OCI-LY1 (cell line): ENCODE measurements at regions not wholly inside any gene's neighbourhood (a gene's known extent, or its start where the extent isn't known, plus 50 kb on each side); places are given as distances from the start of the nearest gene placed in this dataset.

ENCODE experiments used
- H2AFZ ChIP-seq: fragments of 200-600 bp; sonication (generic), shearing (Covaris generic); 2 replicates; pipeline ENCODE4 v1.6.0; 2014; ENCODE audit warnings: antibody characterized with exemption, mild to moderate bottlenecking, low read length
- H3F3A ChIP-seq: fragments of 200-600 bp; sonication (generic), shearing (Covaris generic); 2 replicates; pipeline ENCODE4 v1.6.0; 2014; ENCODE audit warnings: mild to moderate bottlenecking, antibody characterized with exemption, low read length, moderate library complexity; ENCODE audit not compliant: insufficient read depth
- H3K27ac ChIP-seq: fragments of 200-600 bp; sonication (generic); 2 replicates; pipeline ENCODE4 v1.5.1; 2014; ENCODE audit warnings: low read length, mixed run types, mild to moderate bottlenecking, low read depth; ENCODE audit not compliant: poor library complexity, severe bottlenecking
- H3K27me3 ChIP-seq: fragments of 200-600 bp; sonication (generic); 2 replicates; pipeline ENCODE4 v1.6.0; 2014; ENCODE audit warnings: antibody characterized with exemption, mild to moderate bottlenecking, low read length, moderate library complexity; ENCODE audit not compliant: insufficient read depth
- H3K36me3 ChIP-seq: fragments of 200-600 bp; sonication (generic); 2 replicates; pipeline ENCODE4 v1.6.1; 2014; ENCODE audit warnings: mild to moderate bottlenecking, antibody characterized with exemption, low read length, moderate library complexity, mixed read lengths; ENCODE audit not compliant: insufficient read depth
- H3K4me1 ChIP-seq: fragments of 200-600 bp; sonication (generic); 2 replicates; pipeline ENCODE4 v1.5.1; 2014; ENCODE audit warnings: mild to moderate bottlenecking, low read length, moderate library complexity; ENCODE audit not compliant: insufficient read depth, severe bottlenecking
- H3K4me2 ChIP-seq: fragments of 200-600 bp; sonication (generic), shearing (Covaris generic); 2 replicates; pipeline ENCODE4 v1.6.1; 2014; ENCODE audit warnings: low read length
- H3K4me3 ChIP-seq: fragments of 200-600 bp; sonication (generic); 2 replicates; pipeline ENCODE4 v1.5.1; 2014; ENCODE audit warnings: low read length, low read depth, mild to moderate bottlenecking, mixed read lengths; ENCODE audit not compliant: poor library complexity, severe bottlenecking
- H3K79me2 ChIP-seq: fragments of 200-600 bp; shearing (Covaris generic); 2 replicates; pipeline ENCODE4 v1.6.1; 2016; ENCODE audit warnings: mixed run types, low read length, mixed read lengths; ENCODE audit not compliant: insufficient read depth
- H3K9ac ChIP-seq: fragments of 200-600 bp; sonication (generic), shearing (Covaris generic); 2 replicates; pipeline ENCODE4 v1.6.1; 2014; ENCODE audit warnings: mild to moderate bottlenecking, low read length, mixed read lengths
- H3K9me2 ChIP-seq: fragments of 200-600 bp; sonication (generic), shearing (Covaris generic); 2 replicates; pipeline ENCODE4 v1.6.1; 2014; ENCODE audit warnings: low read depth, mild to moderate bottlenecking, low read length, mixed read lengths
- H3K9me3 ChIP-seq: fragments of 200-600 bp; shearing (Covaris generic); 2 replicates; pipeline ENCODE4 v1.6.1; 2014; ENCODE audit warnings: low read length, mixed read lengths
- H4K20me1 ChIP-seq: fragments of 200-600 bp; sonication (generic), shearing (Covaris generic); 2 replicates; pipeline ENCODE4 v1.6.0; 2016; ENCODE audit warnings: mild to moderate bottlenecking, low read length; ENCODE audit not compliant: insufficient read depth
- EZH2 ChIP-seq: fragments of 200-600 bp; sonication (generic), shearing (Covaris generic); IDR thresholded peaks from 2 replicates; pipeline ENCODE4 v1.8.0; 2017; ENCODE audit warnings: borderline replicate concordance, mixed run types, mild to moderate bottlenecking, antibody characterized with exemption, low read length, moderate library complexity, mixed read lengths
- TF ChIP-seq, protein P1 (sequence below): fragments of 200-600 bp; sonication (generic), shearing (Covaris generic); IDR thresholded peaks from 2 replicates; pipeline ENCODE4 v1.5.1; 2017; ENCODE audit warnings: mild to moderate bottlenecking, antibody characterized with exemption, low read length, moderate library complexity, mixed read lengths

- Histone ChIP-seq H3K27me3 (no peaks in the 10 kb centered on the region), H3K9ac (no peak overlapping the region), H3K79me2 (no peaks in the 10 kb centered on the region), H3K9me3 (no peaks in the 10 kb centered on the region), H3K4me1 (no peaks in the 10 kb centered on the region), H2AFZ (no peak overlapping the region), H3F3A (no peaks in the 10 kb centered on the region), H3K4me3 (no peak overlapping the region), H3K4me2 (no peak overlapping the region), H3K9me2 (no peaks in the 10 kb centered on the region), H4K20me1 (no peaks in the 10 kb centered on the region), H3K27ac (no peak overlapping the region), H3K36me3 (no peaks in the 10 kb centered on the region)
- TF ChIP-seq, protein P1, sequence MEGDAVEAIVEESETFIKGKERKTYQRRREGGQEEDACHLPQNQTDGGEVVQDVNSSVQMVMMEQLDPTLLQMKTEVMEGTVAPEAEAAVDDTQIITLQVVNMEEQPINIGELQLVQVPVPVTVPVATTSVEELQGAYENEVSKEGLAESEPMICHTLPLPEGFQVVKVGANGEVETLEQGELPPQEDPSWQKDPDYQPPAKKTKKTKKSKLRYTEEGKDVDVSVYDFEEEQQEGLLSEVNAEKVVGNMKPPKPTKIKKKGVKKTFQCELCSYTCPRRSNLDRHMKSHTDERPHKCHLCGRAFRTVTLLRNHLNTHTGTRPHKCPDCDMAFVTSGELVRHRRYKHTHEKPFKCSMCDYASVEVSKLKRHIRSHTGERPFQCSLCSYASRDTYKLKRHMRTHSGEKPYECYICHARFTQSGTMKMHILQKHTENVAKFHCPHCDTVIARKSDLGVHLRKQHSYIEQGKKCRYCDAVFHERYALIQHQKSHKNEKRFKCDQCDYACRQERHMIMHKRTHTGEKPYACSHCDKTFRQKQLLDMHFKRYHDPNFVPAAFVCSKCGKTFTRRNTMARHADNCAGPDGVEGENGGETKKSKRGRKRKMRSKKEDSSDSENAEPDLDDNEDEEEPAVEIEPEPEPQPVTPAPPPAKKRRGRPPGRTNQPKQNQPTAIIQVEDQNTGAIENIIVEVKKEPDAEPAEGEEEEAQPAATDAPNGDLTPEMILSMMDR: no peak
- TF ChIP-seq EZH2: no peak
Observed at GRCh38 chr4:110826656-110827055, 203.8 kb upstream of the PITX2 start.

- no peaks in the 10 kb centered on the region for H4K20me1 ChIP-seq
Observed at GRCh38 chr4:110830461-110830860, 207.6 kb upstream of the PITX2 start.

DNA sequence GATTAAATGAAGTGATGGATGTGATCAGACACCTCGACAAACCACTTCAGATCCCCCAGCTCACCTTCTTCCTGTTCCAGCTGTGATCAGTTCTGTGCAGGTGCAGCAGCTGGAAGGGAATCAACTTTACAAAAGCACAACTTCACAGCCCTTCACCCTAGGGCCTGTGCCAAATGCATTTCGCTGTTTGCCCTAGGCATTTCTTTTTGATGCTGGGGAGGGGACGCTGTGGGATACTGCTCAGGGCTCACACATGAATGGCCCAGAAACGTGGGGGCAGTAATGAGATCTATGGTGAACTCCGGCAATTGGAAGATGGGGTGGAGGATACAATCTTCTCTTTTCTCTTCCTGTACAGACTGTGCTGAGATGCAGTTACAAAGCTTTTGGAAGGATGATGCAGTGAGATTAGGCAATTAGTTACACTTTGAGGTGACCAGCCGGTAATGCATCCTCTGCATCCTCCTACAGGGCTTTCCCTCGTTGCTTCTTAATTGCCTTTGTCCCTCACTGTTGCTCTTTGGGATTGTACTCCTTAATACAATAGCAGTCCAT is 215.1 kb upstream of the PITX2 start:
- Histone ChIP-seq H3K4me3 (no peak overlapping the region), H3K79me2 (no peaks in the 10 kb centered on the region), H4K20me1 (no peaks in the 10 kb centered on the region), H3K4me1 (no peaks in the 10 kb centered on the region), H3K4me2 (no peak overlapping the region), H3K9me3 (no peaks in the 10 kb centered on the region), H3K27me3 (no peaks in the 10 kb centered on the region), H2AFZ (no peak overlapping the region), H3K9me2 (no peaks in the 10 kb centered on the region), H3F3A (no peaks in the 10 kb centered on the region), H3K36me3 (no peaks in the 10 kb centered on the region), H3K9ac (no peak overlapping the region), H3K27ac (no peak overlapping the region)
- TF ChIP-seq EZH2: no peak
- TF ChIP-seq, protein P1: no peak

More at GRCh38 chr4:110830461-110830860, 207.6 kb upstream of the PITX2 start:
- no peaks in the 10 kb centered on the region for H3K4me1 ChIP-seq
- no peak overlapping the region for H3K4me3 ChIP-seq
- H3K9ac ChIP-seq: no peak overlapping the region
- H3K27ac ChIP-seq: no peak overlapping the region
- no peaks in the 10 kb centered on the region for H3F3A ChIP-seq
- H3K4me2 ChIP-seq: no peak overlapping the region
- no peaks in the 10 kb centered on the region for H3K27me3 ChIP-seq
- TF ChIP-seq, protein P1: no peak
- TF ChIP-seq EZH2: no peak
- H3K36me3 ChIP-seq: no peaks in the 10 kb centered on the region
- H3K9me2 ChIP-seq: no peaks in the 10 kb centered on the region
- no peaks in the 10 kb centered on the region for H3K9me3 ChIP-seq
- no peaks in the 10 kb centered on the region for H3K79me2 ChIP-seq
- no peak overlapping the region for H2AFZ ChIP-seq
